22Rv1 (cell line): ENCODE measurements at regions not wholly inside any gene's neighbourhood (a gene's known extent, or its start where the extent isn't known, plus 50 kb on each side); places are given as distances from the start of the nearest gene placed in this dataset.

Source experiments
- ZFX ChIP-seq: fragments of 450-650 bp; IDR thresholded peaks from 2 replicates; pipeline ENCODE4 v1.6.1; 2017; ENCODE audit warnings: antibody characterized with exemption, borderline replicate concordance
- TF ChIP-seq, protein P1 (sequence below): fragments of 450-650 bp; IDR thresholded peaks from 2 replicates; pipeline ENCODE4 v1.5.1; 2017; ENCODE audit warnings: mild to moderate bottlenecking

DNA sequence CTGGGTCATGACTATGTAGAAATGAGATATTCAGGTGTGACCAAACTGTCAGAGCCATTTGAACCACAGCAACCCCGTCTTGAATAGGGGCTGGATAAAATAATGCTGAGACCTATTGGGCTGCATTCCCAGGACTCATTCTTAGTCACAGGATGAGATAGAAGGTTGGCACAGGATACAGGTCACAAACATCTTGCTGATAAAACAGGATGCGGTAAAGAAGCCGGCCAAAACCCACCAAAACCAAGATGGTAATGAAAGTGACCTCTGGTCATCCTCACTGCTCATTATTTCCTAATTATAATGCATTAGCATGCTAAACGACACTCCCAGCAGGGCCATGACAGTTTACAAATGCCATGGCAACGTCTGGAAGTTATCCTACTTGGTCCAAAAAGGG, 545.5 kb downstream of the TMEM114 start:
- TF ChIP-seq, protein P1, sequence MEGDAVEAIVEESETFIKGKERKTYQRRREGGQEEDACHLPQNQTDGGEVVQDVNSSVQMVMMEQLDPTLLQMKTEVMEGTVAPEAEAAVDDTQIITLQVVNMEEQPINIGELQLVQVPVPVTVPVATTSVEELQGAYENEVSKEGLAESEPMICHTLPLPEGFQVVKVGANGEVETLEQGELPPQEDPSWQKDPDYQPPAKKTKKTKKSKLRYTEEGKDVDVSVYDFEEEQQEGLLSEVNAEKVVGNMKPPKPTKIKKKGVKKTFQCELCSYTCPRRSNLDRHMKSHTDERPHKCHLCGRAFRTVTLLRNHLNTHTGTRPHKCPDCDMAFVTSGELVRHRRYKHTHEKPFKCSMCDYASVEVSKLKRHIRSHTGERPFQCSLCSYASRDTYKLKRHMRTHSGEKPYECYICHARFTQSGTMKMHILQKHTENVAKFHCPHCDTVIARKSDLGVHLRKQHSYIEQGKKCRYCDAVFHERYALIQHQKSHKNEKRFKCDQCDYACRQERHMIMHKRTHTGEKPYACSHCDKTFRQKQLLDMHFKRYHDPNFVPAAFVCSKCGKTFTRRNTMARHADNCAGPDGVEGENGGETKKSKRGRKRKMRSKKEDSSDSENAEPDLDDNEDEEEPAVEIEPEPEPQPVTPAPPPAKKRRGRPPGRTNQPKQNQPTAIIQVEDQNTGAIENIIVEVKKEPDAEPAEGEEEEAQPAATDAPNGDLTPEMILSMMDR: no peak
- TF ChIP-seq ZFX: no peak
